GM18508 (cell line): ENCODE measurements at regions not wholly inside any gene's neighbourhood (a gene's known extent, or its start where the extent isn't known, plus 50 kb on each side); places are given as distances from the start of the nearest gene placed in this dataset.
"Not testable (repeated sequence)": the region's sequence is repeated elsewhere in the genome, so short reads cannot be mapped to it uniquely, and the experiment has no call there.

Experiments
- ATAC-seq: cut with Tn5 transposase; IDR thresholded peaks from one replicate; pipeline ENCODE4 v1.9.1; 2021; ENCODE audit warnings: moderate number of reproducible peaks; ENCODE audit not compliant: insufficient read depth, unreplicated experiment

DNA sequence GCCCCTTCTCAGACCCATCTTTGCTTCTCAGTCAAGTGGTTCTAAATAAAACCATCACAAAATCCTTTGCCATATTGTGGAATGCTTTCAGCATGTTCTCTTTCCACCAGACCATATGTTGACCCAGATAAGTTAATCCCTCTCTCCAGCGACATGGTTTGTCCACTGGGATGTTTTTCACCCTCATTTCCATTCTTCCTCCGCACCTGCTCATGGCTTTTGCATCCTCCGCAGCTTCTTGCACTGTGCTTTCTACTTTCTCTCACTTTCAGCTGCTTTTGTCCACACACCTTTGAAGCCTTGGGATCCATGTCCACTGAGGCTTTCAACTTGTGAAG lies 52.3 kb upstream of the WAC start:
- no peak for ATAC-seq

DNA sequence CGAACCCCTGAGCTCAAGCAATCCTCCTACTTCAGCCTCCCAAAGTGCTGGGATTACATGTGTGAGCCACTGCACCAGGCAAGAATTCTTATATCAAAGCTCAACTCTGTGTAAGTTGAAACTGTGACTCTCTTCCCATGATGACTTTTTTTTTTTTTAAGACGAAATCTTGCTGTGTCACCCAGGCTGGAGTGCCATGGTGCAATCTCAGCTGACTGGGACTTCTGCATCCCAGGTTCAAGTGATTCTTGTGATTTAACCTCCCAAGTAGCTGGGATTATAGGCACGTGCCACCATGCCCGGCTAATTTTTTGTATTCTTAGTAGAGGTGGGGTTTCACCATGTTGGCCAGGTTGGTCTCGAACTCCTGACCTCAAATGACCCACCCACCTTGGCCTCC lies 51.6 kb upstream of the WAC start:
- ATAC-seq, result not testable (repeated sequence)

DNA sequence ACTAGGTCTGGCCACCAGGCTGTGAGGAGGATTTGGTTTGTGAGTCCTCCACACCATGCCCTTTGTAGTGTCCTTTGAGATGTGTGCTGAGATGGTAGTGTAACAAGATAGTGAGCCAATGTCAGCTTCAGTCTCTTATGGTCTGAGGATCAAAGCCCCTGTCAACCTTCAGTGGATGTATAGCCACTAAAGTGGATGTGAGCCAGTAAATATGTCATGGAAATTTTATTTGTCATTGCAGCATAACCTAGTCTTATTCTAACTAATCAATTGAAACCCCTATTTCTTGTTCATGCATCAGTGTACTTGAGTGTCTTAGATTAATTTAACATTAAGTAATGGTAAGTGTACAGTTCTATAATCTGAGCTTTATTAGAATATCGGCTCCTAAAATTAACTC lies 51.0 kb upstream of the WAC start:
- no peak for ATAC-seq
